ENCODE measurements at regions not wholly inside any gene's neighbourhood (a gene's known extent, or its start where the extent isn't known, plus 50 kb on each side); places are given as distances from the start of the nearest gene placed in this dataset.
"Not testable (repeated sequence)": the region's sequence is repeated elsewhere in the genome, so short reads cannot be mapped to it uniquely, and the experiment has no call there.

GRCh38 chr21:41611966-41612606 is 104.1 kb upstream of the TMPRSS2 start:
- peak; percentile 46 for DNase-seq (ENCODE audit: low spot score)

DNA sequence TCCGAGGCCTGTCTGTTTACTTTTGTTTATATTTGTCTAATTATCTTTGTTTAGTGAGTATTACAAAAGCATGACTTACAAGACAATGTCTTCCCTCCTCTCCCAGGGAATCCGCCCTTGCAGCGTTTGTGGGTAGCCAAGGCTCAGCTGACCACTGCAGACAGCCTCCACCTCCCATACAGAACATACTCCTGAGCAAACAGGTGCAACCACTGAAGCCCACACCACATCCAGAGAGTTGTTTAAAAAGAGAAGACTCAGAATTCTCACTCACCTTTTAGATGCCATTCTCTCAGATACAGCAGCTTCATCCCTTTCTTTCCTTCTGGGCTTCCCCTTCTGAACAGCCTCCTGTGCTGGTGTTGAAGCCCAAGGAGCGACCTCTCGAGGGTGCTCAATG is 103.5 kb upstream of the TMPRSS2 start:
- no peak for DNase-seq (ENCODE audit: low spot score)

DNA sequence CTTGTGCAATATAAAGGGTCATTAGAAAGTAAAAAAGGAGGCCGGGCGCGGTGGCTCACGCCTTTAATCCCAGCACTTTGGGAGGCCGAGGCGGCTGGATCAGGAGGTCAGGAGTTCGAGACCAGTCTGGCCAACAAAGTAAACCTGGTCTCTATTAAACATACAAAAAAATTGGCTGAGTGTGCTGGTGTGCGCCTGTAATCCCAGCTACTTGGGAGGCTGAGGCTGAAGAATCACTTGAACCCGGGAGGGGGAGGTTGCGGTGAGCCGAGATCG is 102.8 kb upstream of the TMPRSS2 start:
- DNase-seq (ENCODE audit: low spot score), result not testable (repeated sequence)

- peak; percentile 76 for DNase-seq (ENCODE audit: low spot score)
These were observed 102.3 kb upstream of the TMPRSS2 start for GRCh38 chr21:41610042-41610839.

DNA sequence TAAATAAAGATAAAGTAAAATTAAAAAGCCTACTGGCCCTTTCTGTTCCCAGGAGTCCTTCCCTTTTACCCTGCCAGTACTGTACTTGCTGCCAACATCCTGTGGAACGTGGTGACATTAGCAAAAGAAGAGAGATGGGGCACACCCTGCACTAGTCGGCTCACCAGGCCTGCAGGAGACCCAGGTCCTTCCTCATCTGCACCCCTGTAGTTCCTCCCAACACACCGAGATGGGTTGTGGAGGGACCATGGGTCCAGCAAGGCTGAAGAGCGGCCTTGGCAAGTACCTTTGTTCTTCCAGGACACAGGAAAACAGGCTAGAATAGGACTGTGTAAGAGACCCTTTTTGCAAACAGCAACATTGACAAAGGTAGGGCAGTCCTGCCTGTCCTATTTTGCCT is 98.7 kb upstream of the TMPRSS2 start:
- DNase-seq (ENCODE audit: low spot score), result no peak

- no peak for DNase-seq (ENCODE audit: low spot score)
These were observed 98.0 kb upstream of the TMPRSS2 start for GRCh38 chr21:41605934-41606285.

DNA sequence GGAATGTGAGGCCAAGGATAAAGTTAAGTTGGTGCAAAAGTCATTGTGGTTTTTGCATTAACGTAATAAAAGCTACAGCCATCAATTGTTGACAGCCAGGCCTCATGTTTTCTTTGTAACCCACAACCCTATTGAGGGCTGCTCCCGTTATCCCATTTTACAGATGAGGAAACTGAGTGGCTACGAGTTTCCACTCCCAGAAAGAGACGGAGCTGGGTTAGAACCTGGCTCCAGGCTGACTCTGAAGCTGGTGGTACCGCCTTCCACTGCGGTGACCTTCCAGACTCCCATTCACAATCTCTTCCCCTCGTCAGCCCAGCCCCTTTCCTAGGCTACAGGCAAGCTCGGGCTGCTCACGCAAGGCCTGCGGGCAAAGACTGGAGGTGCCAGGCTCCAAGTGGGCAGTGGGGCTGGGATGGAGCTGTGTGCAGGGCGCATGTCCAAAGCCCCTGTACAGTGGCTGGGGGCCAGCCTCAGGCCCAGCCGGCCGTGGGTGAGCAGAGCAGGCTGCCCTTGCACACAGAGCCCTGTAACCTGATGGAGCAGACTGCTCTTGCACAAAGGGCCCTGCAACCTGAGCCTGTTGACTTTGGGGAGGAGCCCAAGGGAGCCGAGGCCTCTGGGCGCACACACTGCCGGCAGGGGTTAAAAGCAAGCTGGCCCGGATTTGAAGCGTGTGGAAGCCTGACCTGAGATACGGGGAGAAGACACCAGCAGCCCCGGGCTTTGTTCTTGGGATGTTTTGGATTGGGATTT is 97.4 kb upstream of the TMPRSS2 start:
- DNase-seq (ENCODE audit: low spot score), result no peak

- no peak for DNase-seq (ENCODE audit: low spot score)
These were observed 96.7 kb upstream of the TMPRSS2 start for GRCh38 chr21:41604583-41605041.

DNA sequence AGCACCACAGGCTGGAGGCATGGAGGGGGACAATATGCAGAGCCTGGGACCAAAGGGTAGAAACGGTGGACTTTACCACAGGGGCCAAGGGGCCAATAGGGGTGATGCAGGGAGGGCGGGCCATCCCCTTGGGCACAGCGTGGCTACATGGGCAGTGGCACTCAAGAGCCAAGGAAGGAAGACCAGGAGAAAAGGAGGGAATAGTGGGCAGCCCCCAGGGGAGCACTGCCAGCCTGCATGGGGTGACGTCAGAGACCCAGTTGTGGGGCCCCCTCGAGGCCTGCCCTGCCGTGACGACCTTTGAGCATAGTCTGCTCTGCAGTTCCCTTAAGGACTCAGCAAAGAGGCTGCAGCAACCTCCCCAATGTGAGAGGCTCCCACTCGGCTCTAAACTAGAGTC is 95.5 kb upstream of the TMPRSS2 start:
- no peak for DNase-seq (ENCODE audit: low spot score)

DNA sequence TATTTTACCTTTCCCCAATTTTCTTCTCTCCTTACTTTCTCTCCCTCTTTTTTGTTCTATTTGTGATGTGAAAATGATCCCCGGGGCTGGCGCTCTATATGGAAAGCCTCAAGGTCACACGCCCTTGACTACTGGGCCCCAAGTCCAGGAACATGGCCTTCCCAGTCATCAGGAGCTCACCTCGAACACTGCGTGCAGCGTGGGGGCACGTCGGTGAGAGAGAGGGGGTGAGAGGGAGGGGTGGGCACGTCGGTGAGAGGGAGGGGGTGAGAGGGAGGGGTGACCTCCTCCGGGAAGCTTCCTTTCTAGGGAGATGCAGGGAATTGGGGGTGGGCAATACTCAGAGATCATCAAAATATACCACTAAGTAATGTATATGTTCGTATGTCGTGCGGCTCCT is 94.6 kb upstream of the TMPRSS2 start:
- DNase-seq (ENCODE audit: low spot score), result no peak

GRCh38 chr21:41601573-41602368 is 93.8 kb upstream of the TMPRSS2 start:
- DNase-seq (ENCODE audit: low spot score), result no peak

GRCh38 chr21:41600961-41601572 is 93.1 kb upstream of the TMPRSS2 start:
- no peak for DNase-seq (ENCODE audit: low spot score)

DNA sequence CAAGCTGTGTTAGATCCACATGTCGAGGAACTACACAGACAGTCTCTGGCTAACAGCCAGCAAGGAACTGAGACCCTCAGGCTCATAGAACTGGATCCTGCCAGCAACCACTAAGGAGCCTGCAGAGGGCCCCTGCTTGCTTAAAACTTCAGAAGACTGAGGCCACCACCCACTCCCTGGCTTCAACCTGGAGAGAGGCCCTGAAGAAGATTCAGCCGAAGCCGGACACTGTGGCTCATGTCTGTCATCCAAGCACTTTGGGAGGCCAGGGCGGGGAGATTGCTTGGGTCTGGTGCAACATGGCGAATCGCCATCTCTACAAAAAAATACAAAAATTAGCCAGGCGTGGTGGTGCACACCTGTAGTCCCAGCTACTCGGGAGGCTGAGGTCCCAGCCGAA is 92.6 kb upstream of the TMPRSS2 start:
- DNase-seq (ENCODE audit: low spot score), result no peak

GRCh38 chr21:41600116-41600515 is 92.2 kb upstream of the TMPRSS2 start:
- DNase-seq (ENCODE audit: low spot score), result no peak

DNA sequence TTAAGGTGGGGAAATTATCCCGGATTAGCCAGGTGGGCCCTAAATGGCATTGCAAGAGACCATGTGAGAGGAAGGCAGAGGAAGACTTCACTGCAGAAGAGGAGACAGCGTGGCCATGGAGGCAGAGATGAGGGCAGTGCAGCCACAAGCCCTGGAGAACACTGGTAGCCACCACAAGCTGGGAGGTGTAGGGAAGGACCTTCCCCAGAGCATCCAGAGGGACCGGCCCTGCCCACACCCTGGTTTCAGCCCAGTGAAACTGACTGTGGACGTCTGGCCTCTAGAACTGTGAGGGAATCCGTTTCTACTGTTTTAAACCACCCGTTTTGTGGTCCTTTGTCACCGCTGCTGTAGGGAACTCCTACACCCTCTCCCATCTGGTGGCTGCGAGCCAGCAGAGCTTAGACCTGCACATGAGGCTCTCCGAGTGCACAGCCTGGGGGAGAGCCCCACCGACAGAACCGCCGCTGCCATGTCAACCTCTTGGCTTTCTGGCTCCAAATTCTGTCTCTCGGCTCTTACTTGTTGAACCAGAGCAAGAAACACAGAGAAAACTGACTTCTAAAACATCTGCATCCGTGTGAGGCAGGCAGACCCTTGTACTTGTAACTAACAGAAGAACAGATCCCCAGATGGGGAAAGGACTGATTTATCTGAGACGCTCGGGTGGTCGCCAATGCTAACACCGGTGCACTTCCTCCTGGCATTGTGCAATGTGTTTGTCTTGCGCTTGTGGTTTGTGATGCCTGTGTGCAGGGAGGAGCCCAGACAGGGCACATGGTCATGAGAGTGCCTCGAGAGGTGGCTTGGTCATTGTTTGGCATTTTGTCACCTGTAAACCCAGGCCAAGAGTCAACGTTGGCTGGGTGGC is 90.8 kb upstream of the TMPRSS2 start:
- no peak for DNase-seq (ENCODE audit: low spot score)

GRCh38 chr21:41597811-41598231 is 89.9 kb upstream of the TMPRSS2 start:
- no peak for DNase-seq (ENCODE audit: low spot score)

DNA sequence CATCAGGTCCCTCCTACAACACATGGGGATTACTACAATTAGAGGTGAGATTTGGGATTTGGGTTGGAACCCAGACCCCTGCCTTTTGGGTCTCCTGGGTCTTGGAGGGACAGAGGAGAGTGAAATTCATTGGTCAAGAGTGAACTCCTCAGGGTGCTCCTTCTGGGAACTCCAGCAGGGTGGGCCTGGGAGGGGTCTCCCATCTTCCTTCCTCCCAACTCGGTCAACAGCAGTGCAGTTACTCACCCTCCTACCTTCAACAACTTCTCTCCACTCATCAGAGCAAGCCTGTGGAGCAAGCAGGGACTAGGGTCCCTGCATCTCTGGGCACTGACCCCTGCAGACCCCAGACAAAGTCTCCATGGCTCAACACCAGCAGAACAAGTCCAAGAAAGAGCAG is 89.3 kb upstream of the TMPRSS2 start:
- DNase-seq (ENCODE audit: low spot score), result no peak

DNA sequence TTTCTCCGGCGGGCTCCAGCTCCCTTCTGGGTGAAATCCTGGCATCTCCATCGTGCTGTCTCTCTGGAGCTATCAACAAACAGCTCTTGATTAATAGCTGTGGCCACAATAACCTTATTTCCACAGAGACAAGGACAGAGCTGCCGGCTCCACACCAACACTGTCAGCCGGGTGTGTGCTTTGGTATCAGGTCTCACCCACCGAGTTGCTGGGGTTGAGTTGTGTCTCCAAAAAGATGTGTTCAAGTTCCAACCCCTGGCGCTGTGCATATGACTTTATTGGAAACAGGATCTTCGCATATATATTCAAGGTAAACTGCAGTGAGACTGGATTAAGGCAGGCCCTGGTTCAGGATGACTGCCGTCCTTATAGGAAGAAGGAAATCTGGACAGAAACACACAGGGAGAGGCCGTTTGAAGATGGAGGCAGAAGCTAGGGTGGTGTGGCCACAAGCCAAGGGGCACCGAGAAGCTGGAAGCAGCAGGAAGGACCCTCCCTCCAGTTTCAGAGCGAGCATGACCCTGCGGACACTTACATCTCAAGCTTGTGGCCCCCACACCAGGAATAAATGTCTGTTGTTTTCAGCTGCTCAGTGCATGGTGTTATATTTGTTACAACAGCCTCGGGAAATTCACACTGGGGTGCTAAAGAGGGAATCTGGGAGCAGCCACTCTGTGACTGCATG is 88.4 kb upstream of the TMPRSS2 start:
- no peak for DNase-seq (ENCODE audit: low spot score)

- DNase-seq (ENCODE audit: low spot score), result no peak
These were observed 86.3 kb upstream of the TMPRSS2 start for GRCh38 chr21:41594268-41594667.

DNA sequence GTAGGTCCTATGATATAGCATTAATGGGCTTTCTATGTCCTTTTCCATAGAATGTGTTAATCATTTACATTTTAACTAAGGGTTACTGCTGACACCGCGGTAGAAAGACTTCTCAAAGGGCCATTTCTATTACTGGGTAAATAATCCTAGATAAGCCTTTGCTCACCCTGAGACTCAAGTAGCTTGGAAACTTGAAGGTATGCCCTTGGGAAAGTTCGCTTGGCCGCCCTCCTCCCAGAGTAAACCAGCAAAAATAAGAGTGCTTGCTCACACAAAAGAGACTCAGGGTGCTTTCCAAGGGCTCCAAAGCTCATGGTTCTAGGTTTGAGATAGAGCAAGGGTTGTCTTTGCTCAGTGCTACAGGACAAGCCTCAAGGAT is 85.8 kb upstream of the TMPRSS2 start:
- DNase-seq (ENCODE audit: low spot score), result no peak

All from H4 (cell line).